Aorta (tissue), 5 donors: ENCODE measurements at regions not wholly inside any gene's neighbourhood (a gene's known extent, or its start where the extent isn't known, plus 50 kb on each side); places are given as distances from the start of the nearest gene placed in this dataset.

Source experiments
- ATAC-seq: fragments of 200-7000 bp; cut with Tn5 transposase; one replicate; pipeline ENCODE4 v1.9.1; 2022; ENCODE audit warnings: moderate library complexity; ENCODE audit not compliant: low FRiP score
- DNase-seq, 2 donors: peaks; one replicate each; pipeline ENCODE4 v3.0.0-alpha.2; 2020
- H3K27ac ChIP-seq, 2 donors: one replicate each; pipeline ENCODE4 v1.5.1; 2013; ENCODE audit warnings: low read length in 2 of 2, mild to moderate bottlenecking in 2 of 2, moderate library complexity in 2 of 2, control low read depth in 1 of 2, inconsistent platforms in 1 of 2, low read depth in 1 of 2
- H3K27me3 ChIP-seq, 2 donors: one replicate each; pipeline ENCODE4 v1.6.1; 2013; ENCODE audit warnings: control low read depth in 1 of 2, low read length in 1 of 2, mild to moderate bottlenecking in 1 of 2, moderate library complexity in 1 of 2; ENCODE audit not compliant: insufficient read depth in 2 of 2, control insufficient read depth in 1 of 2
- H3K36me3 ChIP-seq, 2 donors: one replicate each; pipeline ENCODE4 v1.6.1; 2013; ENCODE audit warnings: control low read depth in 1 of 2, low read length in 1 of 2, mild to moderate bottlenecking in 1 of 2; ENCODE audit not compliant: insufficient read depth in 2 of 2, control insufficient read depth in 1 of 2
- H3K4me1 ChIP-seq, 2 donors: one replicate each; pipeline ENCODE4 v1.6.1; 2013; ENCODE audit warnings: low read length in 2 of 2, control low read depth in 1 of 2, mild to moderate bottlenecking in 1 of 2, moderate library complexity in 1 of 2; ENCODE audit not compliant: insufficient read depth in 2 of 2, control insufficient read depth in 1 of 2
- H3K4me3 ChIP-seq, 2 donors: one replicate each; pipeline ENCODE4 v1.5.1; 2013; ENCODE audit warnings: low read length in 2 of 2, control low read depth in 1 of 2, mild to moderate bottlenecking in 1 of 2
- H3K9me3 ChIP-seq: one replicate; pipeline ENCODE4 v1.6.1; 2013; ENCODE audit warnings: mild to moderate bottlenecking, low read length; ENCODE audit not compliant: control insufficient read depth
- WGBS, 2 donors: extraction: QIAGEN DNeasy Blood & Tissue Kit; methylation state at CpG; one replicate each; pipeline ENCODE4 v1.1.7; 2013; 5-methylcytosine and 5-hydroxymethylcytosine counted together
- intact Hi-C, 2 donors: fragments of 100-400 bp; cut with DNase I; formaldehyde crosslinking; loops; one replicate each; pipeline versions ENCODE4 v1.14.2 to v1.15.0; 2022
- donor health status: healthy with polysubstance abuse.
- donor health status: Bipolar disorder and iron deficiency.
- donor health status: DM: no; HTN: no; CAD: no.
- donor health status: DM: no; HTN: no; CAD: no.
- donor health status: DM: yes; HTN: yes; CAD: no.

DNA sequence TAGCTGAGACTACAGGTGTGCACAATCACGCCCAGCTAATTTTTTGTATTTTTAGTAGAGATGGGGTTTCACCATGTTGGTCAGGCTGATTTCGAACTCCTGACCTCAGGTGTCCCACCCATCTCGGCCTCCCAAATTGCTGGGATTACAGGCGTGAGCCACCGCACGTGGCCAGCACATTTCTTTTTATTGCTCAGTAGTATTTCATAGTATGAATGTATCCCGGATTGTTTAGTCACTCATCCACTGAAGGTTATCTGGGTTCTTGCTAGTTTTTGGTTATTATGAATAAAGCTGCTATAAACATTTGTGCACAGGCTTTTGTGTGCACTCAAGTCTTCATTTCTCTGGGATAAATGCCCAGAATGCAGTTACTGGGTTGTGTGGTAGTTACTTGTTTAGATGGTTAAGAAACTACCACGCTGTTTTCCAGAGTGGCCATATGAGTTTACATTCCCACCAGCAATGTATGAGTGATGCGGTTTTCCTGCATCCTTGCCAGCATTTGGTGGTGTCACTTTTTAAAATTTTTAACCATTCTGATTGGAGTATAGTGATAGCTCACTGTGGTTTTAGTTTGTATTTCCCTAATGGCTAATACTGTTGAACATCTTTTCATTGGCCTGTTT is 275.8 kb upstream of the LYZL1 start:
- no peak for ATAC-seq
- Histone ChIP-seq H3K4me3 (no peak overlapping the region), H3K9me3 (no peaks in the 10 kb centered on the region), H3K27ac (no peak overlapping the region), H3K27me3 (no peaks in the 10 kb centered on the region), H3K4me1 (peaks cover 0 to 2% of the 10 kb centered on the region in 2 donors), H3K36me3 (no peaks in the 10 kb centered on the region)
- intact Hi-C loops, result no loop called here
- WGBS, 2 donors, result 77 to 86% methylated on average over 9 of the region's 9 CpGs
- no peak for DNase-seq

GRCh38 chr10:29021591-29021990 is 267.3 kb upstream of the LYZL1 start:
- 61 to 73% methylated on average over 3 of the region's 3 CpGs for WGBS, 2 donors

GRCh38 chr10:29022513-29022912 is 266.4 kb upstream of the LYZL1 start:
- Histone ChIP-seq H3K4me3 (no peak overlapping the region), H3K36me3 (no peaks in the 10 kb centered on the region), H3K4me1 (no peaks in the 10 kb centered on the region), H3K9me3 (no peaks in the 10 kb centered on the region), H3K27ac (no peak overlapping the region), H3K27me3 (no peaks in the 10 kb centered on the region)
- WGBS, 2 donors, result 69 to 72% methylated on average over 9 of the region's 9 CpGs
- intact Hi-C loops, result no loop called here
- ATAC-seq (no peak), DNase-seq (no peak)

More at GRCh38 chr10:29021591-29021990, 267.3 kb upstream of the LYZL1 start:
- H3K27me3 ChIP-seq, result no peaks in the 10 kb centered on the region
- no peak for ATAC-seq
- intact Hi-C loops, result no loop called here
- no peaks in the 10 kb centered on the region for H3K9me3 ChIP-seq
- no peak overlapping the region for H3K27ac ChIP-seq
- H3K36me3 ChIP-seq, result no peaks in the 10 kb centered on the region
- H3K4me3 ChIP-seq, result no peak overlapping the region
- H3K4me1 ChIP-seq, result no peaks in the 10 kb centered on the region
- no peak for DNase-seq

- Histone ChIP-seq H3K4me1 (no peaks in the 10 kb centered on the region), H3K27me3 (no peaks in the 10 kb centered on the region), H3K27ac (no peak overlapping the region), H3K4me3 (no peak overlapping the region), H3K9me3 (no peaks in the 10 kb centered on the region), H3K36me3 (no peaks in the 10 kb centered on the region)
- DNase-seq (no peak), ATAC-seq (no peak)
- WGBS, 2 donors, result 85 to 86% methylated on average over 5 of the region's 5 CpGs
- intact Hi-C loops, result no loop called here
Observed at GRCh38 chr10:29023678-29024077, 265.2 kb upstream of the LYZL1 start.

GRCh38 chr10:29026065-29026797 is 262.6 kb upstream of the LYZL1 start:
- no peak for DNase-seq
- H3K36me3 ChIP-seq, result no peaks in the 10 kb centered on the region
- 87 to 92% methylated on average over 10 of the region's 10 CpGs for WGBS, 2 donors
- no peak overlapping the region for H3K27ac ChIP-seq
- no peak for ATAC-seq
- no peak overlapping the region for H3K4me3 ChIP-seq
- H3K4me1 ChIP-seq, result no peaks in the 10 kb centered on the region
- no peaks in the 10 kb centered on the region for H3K27me3 ChIP-seq
- H3K9me3 ChIP-seq, result no peaks in the 10 kb centered on the region
- intact Hi-C loops, result no loop called here

- ATAC-seq, result no peak
- Histone ChIP-seq H3K27me3 (no peaks in the 10 kb centered on the region), H3K4me3 (no peak overlapping the region), H3K27ac (no peak overlapping the region), H3K9me3 (no peaks in the 10 kb centered on the region), H3K36me3 (no peaks in the 10 kb centered on the region), H3K4me1 (no peaks in the 10 kb centered on the region)
- no peak for DNase-seq
- 86 to 89% methylated on average over 5 of the region's 5 CpGs for WGBS, 2 donors
- intact Hi-C loops, result no loop called here
Observed at GRCh38 chr10:29026802-29027580, 261.9 kb upstream of the LYZL1 start.

- ATAC-seq (no peak), DNase-seq (no peak)
- H3K27ac ChIP-seq, result no peak overlapping the region
- H3K9me3 ChIP-seq, result no peaks in the 10 kb centered on the region
- H3K4me1 ChIP-seq, result no peaks in the 10 kb centered on the region
- WGBS, 2 donors, result 67 to 79% methylated on average over 3 of the region's 3 CpGs
- H3K36me3 ChIP-seq, result no peaks in the 10 kb centered on the region
- H3K27me3 ChIP-seq, result no peaks in the 10 kb centered on the region
- intact Hi-C loops, result no loop called here
- H3K4me3 ChIP-seq, result no peak overlapping the region
Observed at GRCh38 chr10:29028486-29028885, 260.4 kb upstream of the LYZL1 start.

GRCh38 chr10:29030900-29031299 is 258.0 kb upstream of the LYZL1 start:
- no peak overlapping the region for H3K4me3 ChIP-seq
- intact Hi-C loops, result no loop called here
- no peaks in the 10 kb centered on the region for H3K27me3 ChIP-seq
- no peaks in the 10 kb centered on the region for H3K36me3 ChIP-seq
- DNase-seq (no peak), ATAC-seq (no peak)
- no peaks in the 10 kb centered on the region for H3K9me3 ChIP-seq
- no peak overlapping the region for H3K27ac ChIP-seq
- no peaks in the 10 kb centered on the region for H3K4me1 ChIP-seq
